IPS-15b (cell line): ENCODE measurements at regions not wholly inside any gene's neighbourhood (a gene's known extent, or its start where the extent isn't known, plus 50 kb on each side); places are given as distances from the start of the nearest gene placed in this dataset.
"Not testable (repeated sequence)": the region's sequence is repeated elsewhere in the genome, so short reads cannot be mapped to it uniquely, and the experiment has no call there.

Source experiments
- H3K27me3 ChIP-seq: one replicate; pipeline ENCODE4 v1.6.1; 2013; ENCODE audit warnings: low read length; ENCODE audit not compliant: control insufficient read depth, insufficient read depth
- H3K36me3 ChIP-seq: one replicate; pipeline ENCODE4 v1.6.1; 2013; ENCODE audit warnings: low read length; ENCODE audit not compliant: control insufficient read depth, insufficient read depth
- H3K4me1 ChIP-seq: one replicate; pipeline ENCODE4 v1.6.1; 2013; ENCODE audit warnings: mild to moderate bottlenecking, low read length; ENCODE audit not compliant: control insufficient read depth, insufficient read depth
- H3K4me3 ChIP-seq: one replicate; pipeline ENCODE4 v1.5.1; 2013; ENCODE audit warnings: low read depth, low read length
- H3K9ac ChIP-seq: one replicate; pipeline ENCODE4 v1.6.1; 2013; ENCODE audit warnings: low read depth, mild to moderate bottlenecking, low read length
- H3K9me3 ChIP-seq: one replicate; pipeline ENCODE4 v1.6.1; 2013; ENCODE audit warnings: mild to moderate bottlenecking, low read length; ENCODE audit not compliant: control insufficient read depth, insufficient read depth

DNA sequence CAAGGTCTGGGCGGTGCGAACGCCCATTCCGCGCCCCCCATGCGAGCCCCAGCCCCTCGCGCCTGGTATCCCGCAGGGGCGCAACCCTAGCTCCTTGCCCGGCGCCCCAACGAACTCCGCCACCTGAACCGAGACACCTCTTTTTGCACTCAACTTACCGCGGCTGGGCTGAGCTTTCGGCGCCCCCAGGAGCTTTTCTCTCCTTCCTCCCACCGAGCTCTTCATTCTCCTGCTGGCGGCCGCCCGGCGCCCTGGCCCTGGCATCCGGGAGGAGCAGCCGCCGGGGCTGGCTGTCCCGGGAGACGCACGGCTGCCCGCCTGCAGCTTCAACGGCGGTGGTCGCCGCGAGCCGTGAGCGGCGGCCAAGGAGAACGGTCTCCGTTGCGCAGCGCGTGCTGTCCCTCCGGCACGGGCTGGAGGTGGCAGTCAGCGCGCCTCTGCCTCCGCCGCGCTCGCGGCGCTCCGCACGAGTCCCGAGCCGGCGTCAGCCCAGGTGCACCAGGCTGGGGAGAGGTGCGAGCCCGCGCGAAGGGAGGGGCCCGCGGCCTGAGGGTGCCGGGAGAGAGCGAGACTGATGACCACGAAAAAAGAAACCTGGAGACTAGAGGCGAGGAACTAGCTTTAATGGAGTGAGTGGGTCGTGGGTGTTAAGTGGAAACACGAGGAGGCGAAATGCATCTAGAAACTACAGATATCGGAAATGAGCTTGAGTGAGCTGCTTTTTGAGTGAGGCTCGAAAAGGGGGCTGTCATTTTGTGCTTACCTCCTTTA, 621.5 kb upstream of the ZNF385D start:
- Histone ChIP-seq H3K4me1 (peaks cover 5% of the 10 kb centered on the region), H3K36me3 (no peaks in the 10 kb centered on the region), H3K9ac (peak overlapping the region; percentile 47), H3K9me3 (no peaks in the 10 kb centered on the region), H3K4me3 (peak overlapping the region; percentile 54), H3K27me3 (peaks cover 38% of the 10 kb centered on the region)

DNA sequence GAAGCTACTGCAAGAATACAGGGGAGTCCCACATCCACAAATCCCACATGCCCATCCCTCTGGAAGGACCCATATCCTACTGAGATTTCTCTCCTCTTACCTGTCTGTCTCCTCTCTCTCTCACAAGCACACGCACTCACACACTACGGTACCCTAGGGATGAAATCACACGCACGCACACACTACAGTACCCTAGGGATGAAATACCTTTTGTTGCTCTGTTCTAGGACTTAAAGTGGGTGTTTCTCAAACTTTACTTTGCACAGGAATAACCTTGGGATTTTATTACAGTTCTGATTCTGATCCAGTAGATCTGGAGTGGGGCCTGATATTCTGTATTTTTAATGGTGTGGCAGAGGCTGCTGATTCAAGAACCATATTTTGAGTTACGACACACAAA, 622.2 kb upstream of the ZNF385D start:
- Histone ChIP-seq H3K9me3 (no peaks in the 10 kb centered on the region), H3K4me1 (peaks cover 5% of the 10 kb centered on the region), H3K9ac (no peak overlapping the region), H3K36me3 (no peaks in the 10 kb centered on the region), H3K27me3 (peaks cover 38% of the 10 kb centered on the region), H3K4me3 (peak overlapping the region; percentile 54)

DNA sequence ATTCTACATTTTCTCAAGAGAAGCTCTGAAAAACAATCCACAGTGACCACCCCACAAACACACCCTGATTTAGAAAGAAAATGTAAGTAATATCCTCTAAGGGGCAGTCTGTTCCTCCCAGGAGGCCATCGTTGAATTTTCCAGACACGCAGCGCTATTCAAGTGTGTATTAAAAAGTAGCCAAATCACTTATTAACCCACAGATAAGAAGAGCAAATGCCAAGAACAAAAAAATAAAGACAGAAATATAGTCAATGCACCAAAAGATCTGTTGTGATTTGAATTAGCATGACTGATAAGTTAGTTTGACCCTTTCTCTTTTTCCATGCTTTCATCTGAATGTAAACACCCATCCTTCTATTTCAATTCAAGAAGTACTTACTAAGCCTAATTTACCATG, 622.8 kb upstream of the ZNF385D start:
- H3K27me3 ChIP-seq: peaks cover 38% of the 10 kb centered on the region
- H3K4me1 ChIP-seq: peaks cover 5% of the 10 kb centered on the region
- H3K36me3 ChIP-seq: no peaks in the 10 kb centered on the region
- H3K9ac ChIP-seq: no peak overlapping the region
- H3K4me3 ChIP-seq: no peak overlapping the region
- H3K9me3 ChIP-seq: no peaks in the 10 kb centered on the region

DNA sequence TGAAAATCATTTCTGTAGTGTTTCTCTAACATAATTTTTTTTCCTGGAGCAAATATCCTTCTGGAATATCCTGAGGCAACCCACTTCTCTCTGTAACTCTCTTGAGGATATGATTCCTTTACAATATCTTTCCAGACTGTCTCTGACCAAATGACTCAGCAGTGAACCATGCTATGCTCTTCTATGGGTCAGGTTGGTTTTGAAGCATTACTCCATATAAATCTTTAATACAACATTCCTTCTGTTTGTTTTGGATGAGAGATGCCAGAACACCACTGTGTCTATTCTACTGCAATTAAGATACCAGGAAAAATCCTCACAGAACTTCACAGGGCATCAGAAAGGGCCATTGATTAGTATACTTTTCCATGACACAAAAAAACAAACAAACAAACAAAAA, 626.4 kb upstream of the ZNF385D start:
- peaks cover 23% of the 10 kb centered on the region for H3K27me3 ChIP-seq
- H3K4me1 ChIP-seq: peaks cover 5% of the 10 kb centered on the region
- H3K9ac ChIP-seq: no peak overlapping the region
- H3K36me3 ChIP-seq: no peaks in the 10 kb centered on the region
- no peaks in the 10 kb centered on the region for H3K9me3 ChIP-seq
- no peak overlapping the region for H3K4me3 ChIP-seq

- Histone ChIP-seq H3K9ac (no peak overlapping the region), H3K4me1 (peaks cover 5% of the 10 kb centered on the region), H3K9me3 (no peaks in the 10 kb centered on the region), H3K27me3 (peaks cover 8% of the 10 kb centered on the region), H3K36me3 (no peaks in the 10 kb centered on the region), H3K4me3 (no peak overlapping the region)
Measured at GRCh38 chr3:22378869-22379268, 627.9 kb upstream of the ZNF385D start.

- H3K4me3 ChIP-seq: no peak overlapping the region
- no peaks in the 10 kb centered on the region for H3K4me1 ChIP-seq
- no peaks in the 10 kb centered on the region for H3K9me3 ChIP-seq
- H3K36me3 ChIP-seq: no peaks in the 10 kb centered on the region
- no peak overlapping the region for H3K9ac ChIP-seq
- no peaks in the 10 kb centered on the region for H3K27me3 ChIP-seq
Measured at GRCh38 chr3:22380253-22380652, 629.2 kb upstream of the ZNF385D start.

DNA sequence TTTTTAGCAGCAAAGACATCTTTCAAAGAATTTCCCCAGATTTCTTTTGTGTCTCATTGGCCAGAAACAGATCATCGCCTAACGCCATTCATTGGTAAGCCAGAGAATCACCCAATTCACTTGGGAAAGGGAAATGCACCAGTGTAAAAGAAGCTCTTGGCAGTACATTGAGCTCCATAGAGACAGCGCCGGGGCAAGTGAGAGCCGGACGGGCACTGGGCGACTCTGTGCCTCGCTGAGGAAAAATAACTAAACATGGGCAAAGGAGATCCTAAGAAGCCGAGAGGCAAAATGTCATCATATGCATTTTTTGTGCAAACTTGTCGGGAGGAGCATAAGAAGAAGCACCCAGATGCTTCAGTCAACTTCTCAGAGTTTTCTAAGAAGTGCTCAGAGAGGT, 630.6 kb upstream of the ZNF385D start:
- H3K9ac ChIP-seq, H3K27me3 ChIP-seq, H3K4me3 ChIP-seq, H3K9me3 ChIP-seq, H3K4me1 ChIP-seq, H3K36me3 ChIP-seq: not testable (repeated sequence)

- Histone ChIP-seq H3K9me3 (no peaks in the 10 kb centered on the region), H3K9ac (no peak overlapping the region), H3K27me3 (no peaks in the 10 kb centered on the region), H3K36me3 (no peaks in the 10 kb centered on the region), H3K4me3 (no peak overlapping the region), H3K4me1 (no peaks in the 10 kb centered on the region)
Measured at GRCh38 chr3:22383285-22383684, 632.3 kb upstream of the ZNF385D start.

- H3K4me1 ChIP-seq: no peaks in the 10 kb centered on the region
- H3K27me3 ChIP-seq: no peaks in the 10 kb centered on the region
- no peak overlapping the region for H3K9ac ChIP-seq
- no peaks in the 10 kb centered on the region for H3K36me3 ChIP-seq
- no peaks in the 10 kb centered on the region for H3K9me3 ChIP-seq
- H3K4me3 ChIP-seq: no peak overlapping the region
Measured at GRCh38 chr3:22386107-22386506, 635.1 kb upstream of the ZNF385D start.

- no peak overlapping the region for H3K4me3 ChIP-seq
- H3K27me3 ChIP-seq: no peaks in the 10 kb centered on the region
- H3K36me3 ChIP-seq: no peaks in the 10 kb centered on the region
- H3K4me1 ChIP-seq: no peaks in the 10 kb centered on the region
- H3K9ac ChIP-seq: no peak overlapping the region
- H3K9me3 ChIP-seq: no peaks in the 10 kb centered on the region
Measured at GRCh38 chr3:22392286-22392685, 641.3 kb upstream of the ZNF385D start.

GRCh38 chr3:22392859-22393258, 641.8 kb upstream of the ZNF385D start:
- H3K9ac ChIP-seq: no peak overlapping the region
- H3K4me1 ChIP-seq: no peaks in the 10 kb centered on the region
- H3K4me3 ChIP-seq: no peak overlapping the region
- no peaks in the 10 kb centered on the region for H3K36me3 ChIP-seq
- H3K27me3 ChIP-seq: no peaks in the 10 kb centered on the region
- no peaks in the 10 kb centered on the region for H3K9me3 ChIP-seq

DNA sequence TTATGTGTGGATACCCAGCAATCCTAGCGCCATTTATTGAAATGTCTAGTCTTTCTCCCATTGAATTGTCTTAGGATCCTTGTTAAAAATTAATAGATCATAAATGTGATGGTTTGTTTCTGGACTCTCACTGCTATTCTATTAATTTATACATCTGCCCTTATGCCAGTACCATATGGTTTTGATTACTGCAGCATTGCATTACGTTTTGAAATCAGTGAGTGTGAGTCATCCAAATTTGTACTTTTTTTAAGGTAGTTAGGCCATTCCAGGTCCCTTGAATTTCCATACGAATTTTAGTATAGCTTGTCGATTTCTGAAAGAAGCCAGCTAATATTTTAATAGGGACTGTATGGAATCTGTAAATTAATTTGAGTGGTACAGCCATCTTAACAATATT, 648.6 kb upstream of the ZNF385D start:
- Histone ChIP-seq H3K4me1 (no peaks in the 10 kb centered on the region), H3K36me3 (no peaks in the 10 kb centered on the region), H3K9ac (no peak overlapping the region), H3K4me3 (no peak overlapping the region), H3K27me3 (no peaks in the 10 kb centered on the region), H3K9me3 (no peaks in the 10 kb centered on the region)
